KG1 (cell line): ENCODE measurements at regions not wholly inside any gene's neighbourhood (a gene's known extent, or its start where the extent isn't known, plus 50 kb on each side); places are given as distances from the start of the nearest gene placed in this dataset.

Experiments used
- DNase-seq: peaks from one replicate; lab custom pipeline; 2025; lab: John Stamatoyannopoulos, UW

GRCh38 chr7:153389261-153389660, 629.7 kb downstream of the ACTR3B start:
- no peak for DNase-seq

- no peak for DNase-seq
These were observed 631.4 kb downstream of the ACTR3B start for GRCh38 chr7:153390955-153391354.

- no peak for DNase-seq
These were observed 633.2 kb downstream of the ACTR3B start for GRCh38 chr7:153392726-153393125.

GRCh38 chr7:153393666-153394065, 634.1 kb downstream of the ACTR3B start:
- DNase-seq, result no peak

GRCh38 chr7:153396475-153396874, 636.9 kb downstream of the ACTR3B start:
- no peak for DNase-seq

GRCh38 chr7:153397459-153397858, 637.9 kb downstream of the ACTR3B start:
- DNase-seq, result no peak

- no peak for DNase-seq
These were observed 638.4 kb downstream of the ACTR3B start for GRCh38 chr7:153397906-153398305.

GRCh38 chr7:153398370-153398769, 638.8 kb downstream of the ACTR3B start:
- DNase-seq, result no peak

- DNase-seq, result no peak
These were observed 639.4 kb downstream of the ACTR3B start for GRCh38 chr7:153398789-153399553.

GRCh38 chr7:153399554-153399940, 640.0 kb downstream of the ACTR3B start:
- no peak for DNase-seq

GRCh38 chr7:153400735-153401593, 641.4 kb downstream of the ACTR3B start:
- DNase-seq, result no peak

- DNase-seq, result no peak
These were observed 642.5 kb downstream of the ACTR3B start for GRCh38 chr7:153401795-153402720.

GRCh38 chr7:153402721-153403541, 643.4 kb downstream of the ACTR3B start:
- no peak for DNase-seq

- DNase-seq, result no peak
These were observed 644.6 kb downstream of the ACTR3B start for GRCh38 chr7:153404124-153404523.

- DNase-seq, result no peak
These were observed 645.3 kb downstream of the ACTR3B start for GRCh38 chr7:153404781-153405279.

GRCh38 chr7:153405704-153406485, 646.3 kb upstream of the DPP6 start:
- no peak for DNase-seq

- DNase-seq, result no peak
These were observed 645.7 kb upstream of the DPP6 start for GRCh38 chr7:153406486-153406872.

- DNase-seq, result no peak
These were observed 644.7 kb upstream of the DPP6 start for GRCh38 chr7:153407291-153408046.
